SK-N-SH (cell line): ENCODE measurements at regions not wholly inside any gene's neighbourhood (a gene's known extent, or its start where the extent isn't known, plus 50 kb on each side); places are given as distances from the start of the nearest gene placed in this dataset.

Experiments used
- CTCF ChIA-PET: fragments of 300-600, 350-600 bp; formaldehyde crosslinking; extraction: SDS; loops from one replicate; lab custom pipeline; 2021; lab: Yijun Ruan, JAX
- POLR2A ChIA-PET: fragments of 350-600 bp; sonication (Branson Sonifier 250); formaldehyde crosslinking; extraction: SDS; loops from one replicate; lab custom pipeline; 2020; ENCODE audit warnings: antibody characterized with exemption, inconsistent platforms; lab: Yijun Ruan, JAX
- DNase-seq: peaks from one replicate; pipeline ENCODE4 v3.0.0; 2012
- H2AFZ ChIP-seq: fragments of 200-600 bp; sonication (generic); 2 replicates; pipeline ENCODE4 v1.8.1; 2016; ENCODE audit warnings: antibody characterized with exemption, mild to moderate bottlenecking, low read depth
- H3F3A ChIP-seq: fragments of 200-600 bp; sonication (generic); replicated peaks from 2 replicates; pipeline ENCODE3; 2016; ENCODE audit warnings: antibody characterized with exemption, mild to moderate bottlenecking; ENCODE audit not compliant: insufficient read depth
- H3K27ac ChIP-seq, 2 experiments: fragments of 200-500 bp in 1 of 2; fragments of 200-600 bp in 1 of 2; sonication (Bioruptor generic) in 1 of 2; sonication (generic), shearing (Covaris generic) in 1 of 2; 2 replicates each; pipeline versions ENCODE4 v1.5.1 to v1.6.1; 2014 to 2016; ENCODE audit warnings: low read depth in 2 of 2, inconsistent platforms in 1 of 2, low read length in 1 of 2, mild to moderate bottlenecking in 1 of 2, mixed read lengths in 1 of 2
- H3K27me3 ChIP-seq: fragments of 200-600 bp; sonication (generic), shearing (Covaris generic); 2 replicates; pipeline ENCODE4 v1.6.1; 2016; ENCODE audit warnings: mixed run types; ENCODE audit not compliant: insufficient read depth
- H3K36me3 ChIP-seq, 2 experiments: fragments of 200-500 bp in 1 of 2; fragments of 200-600 bp in 1 of 2; sonication (Bioruptor generic) in 1 of 2; sonication (generic) in 1 of 2; replicated peaks in 1 of 2; 2 replicates each; pipeline versions ENCODE3 to v1.5.1; 2014 to 2016; ENCODE audit warnings: low read length in 1 of 2, mild to moderate bottlenecking in 1 of 2; ENCODE audit not compliant: insufficient read depth in 2 of 2, control insufficient read depth in 1 of 2
- H3K4me1 ChIP-seq, 2 experiments: fragments of 200-500 bp in 1 of 2; fragments of 200-600 bp in 1 of 2; sonication (Bioruptor generic) in 1 of 2; sonication (generic), shearing (Covaris generic) in 1 of 2; 2 replicates each; pipeline versions ENCODE4 v1.5.1 to v1.6.1; 2014 to 2016; ENCODE audit warnings: low read depth in 1 of 2, low read length in 1 of 2, mixed run types in 1 of 2; ENCODE audit not compliant: insufficient read depth in 2 of 2, control insufficient read depth in 1 of 2
- H3K4me2 ChIP-seq: fragments of 200-600 bp; sonication (generic), shearing (Covaris generic); 2 replicates; pipeline ENCODE4 v1.6.1; 2017; ENCODE audit warnings: mixed run types
- H3K4me3 ChIP-seq, 2 experiments: fragments of 200-500 bp in 1 of 2; fragments of 200-600 bp in 1 of 2; sonication (Bioruptor generic) in 1 of 2; sonication (generic), shearing (Covaris generic) in 1 of 2; 2 replicates each; pipeline versions ENCODE4 v1.5.1 to v1.8.1; 2014 to 2016; ENCODE audit warnings: low read depth in 2 of 2, inconsistent platforms in 1 of 2, low read length in 1 of 2, mild to moderate bottlenecking in 1 of 2, mixed read lengths in 1 of 2, moderate library complexity in 1 of 2
- H3K79me2 ChIP-seq: fragments of 200-600 bp; sonication (generic); 2 replicates; pipeline ENCODE4 v1.8.1; 2017; ENCODE audit warnings: mild to moderate bottlenecking; ENCODE audit not compliant: insufficient read depth
- H3K9ac ChIP-seq: fragments of 200-600 bp; sonication (generic); 2 replicates; pipeline ENCODE4 v1.6.1; 2017; ENCODE audit warnings: mixed run types
- H3K9me2 ChIP-seq: fragments of 200-600 bp; sonication (generic); 2 replicates; pipeline ENCODE4 v1.6.1; 2017; ENCODE audit warnings: mixed run types
- H3K9me3 ChIP-seq: fragments of 200-600 bp; sonication (generic); 2 replicates; pipeline ENCODE4 v1.6.1; 2017; ENCODE audit warnings: mixed run types, mild to moderate bottlenecking, moderate library complexity
- H4K20me1 ChIP-seq: fragments of 200-600 bp; sonication (generic); 2 replicates; pipeline ENCODE4 v1.6.1; 2017; ENCODE audit warnings: mild to moderate bottlenecking, mixed run types; ENCODE audit not compliant: insufficient read depth
- CTCF ChIP-seq: fragments of 200-600 bp; sonication (generic); IDR thresholded peaks from 2 replicates; pipeline ENCODE4 v1.6.1; 2017; ENCODE audit warnings: antibody characterized with exemption, mild to moderate bottlenecking, moderate library complexity
- EP300 ChIP-seq, 2 experiments: IDR thresholded peaks; 2 replicates each; pipeline versions ENCODE4 v1.4.0 to v1.6.1; 2012; ENCODE audit warnings: borderline replicate concordance in 1 of 2, low read depth in 1 of 2, low read length in 1 of 2
- FOSL2 ChIP-seq: IDR thresholded peaks from 2 replicates; pipeline ENCODE4 v1.4.0; 2012; ENCODE audit warnings: low read depth, mild to moderate bottlenecking, moderate library complexity, borderline replicate concordance
- FOXJ3 ChIP-seq: sonication (generic); formaldehyde crosslinking; IDR thresholded peaks from 2 replicates; pipeline ENCODE4 v1.5.1; 2020; ENCODE audit warnings: mild to moderate bottlenecking, missing genetic modification reagents
- FOXM1 ChIP-seq: IDR thresholded peaks from 2 replicates; pipeline ENCODE4 v1.4.0; 2012; ENCODE audit warnings: low read depth, mild to moderate bottlenecking
- GABPA ChIP-seq: IDR thresholded peaks from 2 replicates; pipeline ENCODE4 v1.4.0; 2012; ENCODE audit warnings: low read depth, mild to moderate bottlenecking
- GATA2 ChIP-seq: sonication (generic); formaldehyde crosslinking; IDR thresholded peaks from 2 replicates; pipeline ENCODE4 v1.5.0; 2020; ENCODE audit warnings: mild to moderate bottlenecking, missing genetic modification reagents
- JUND ChIP-seq: IDR thresholded peaks from 2 replicates; pipeline ENCODE4 v1.4.0; 2012
- NFIC ChIP-seq: IDR thresholded peaks from 2 replicates; pipeline ENCODE4 v1.4.0; 2012; ENCODE audit warnings: borderline replicate concordance
- POLR2AphosphoS5 ChIP-seq: IDR thresholded peaks from 2 replicates; pipeline ENCODE4 v1.6.1; 2012; ENCODE audit warnings: low read depth, low read length
- RAD21 ChIP-seq: IDR thresholded peaks from 2 replicates; pipeline ENCODE4 v1.6.1; 2012; ENCODE audit warnings: mild to moderate bottlenecking, low read length
- RCOR1 ChIP-seq: fragments of 150-350 bp; IDR thresholded peaks from 2 replicates; pipeline ENCODE4 v1.6.1; 2017; ENCODE audit warnings: antibody characterized with exemption, low read length
- SIN3A ChIP-seq: IDR thresholded peaks from 2 replicates; pipeline ENCODE4 v1.6.1; 2012; ENCODE audit warnings: low read depth, mild to moderate bottlenecking, low read length, moderate library complexity, borderline replicate concordance
- SMC3 ChIP-seq: IDR thresholded peaks from 2 replicates; pipeline ENCODE4 v1.6.1; 2012; ENCODE audit warnings: low read depth, low read length, improper control_type of control experiment
- TAF1 ChIP-seq: IDR thresholded peaks from 2 replicates; pipeline ENCODE4 v1.6.1; 2012; ENCODE audit warnings: low read depth, mild to moderate bottlenecking, low read length, moderate library complexity, borderline replicate concordance
- TEAD4 ChIP-seq: IDR thresholded peaks from 2 replicates; pipeline ENCODE4 v1.4.0; 2012; ENCODE audit warnings: mild to moderate bottlenecking, borderline replicate concordance; ENCODE audit not compliant: insufficient read depth
- YY1 ChIP-seq: IDR thresholded peaks from 2 replicates; pipeline ENCODE4 v1.4.0; 2012; ENCODE audit warnings: low read depth, mild to moderate bottlenecking
- ZBTB33 ChIP-seq: IDR thresholded peaks from 2 replicates; pipeline ENCODE4 v1.4.0; 2012; ENCODE audit warnings: low read depth, borderline replicate concordance
- WGBS: methylation state at CpG from one replicate; pipeline ENCODE4 v1.1.6; 2017; ENCODE audit warnings: low lambda C conversion rate; 5-methylcytosine and 5-hydroxymethylcytosine counted together
- TF ChIP-seq, protein P1 (sequence below): IDR thresholded peaks from 2 replicates; pipeline ENCODE4 v1.4.0; 2012; ENCODE audit warnings: low read depth
- TF ChIP-seq, protein P2 (sequence below): fragments of 150-350 bp; IDR thresholded peaks from 2 replicates; pipeline ENCODE4 v1.6.1; 2017; ENCODE audit warnings: antibody characterized with exemption, low read length, low read depth, borderline replicate concordance

GRCh38 chr20:54746796-54747195 lies 271.4 kb downstream of the DOK5 start:
- no peaks in the 10 kb centered on the region for H3K36me3 ChIP-seq
- no peak for DNase-seq
- H3K27me3 ChIP-seq = no peaks in the 10 kb centered on the region
- ChIA-PET POLR2A (no interaction called here), CTCF (interaction anchor here (1.0 kb wide), 1 partner anchor 643 kb away, joined by 3 read pairs; no protein-coding TSS in a partner anchor)
- no peak overlapping the region for H3K4me3 ChIP-seq
- no peak for TF ChIP-seq FOSL2
- no peak for TF ChIP-seq RAD21
- no peak for TF ChIP-seq JUND
- TF ChIP-seq TAF1 = no peak
- no peak for TF ChIP-seq TEAD4
- no peak for TF ChIP-seq CTCF
- TF ChIP-seq, protein P1, sequence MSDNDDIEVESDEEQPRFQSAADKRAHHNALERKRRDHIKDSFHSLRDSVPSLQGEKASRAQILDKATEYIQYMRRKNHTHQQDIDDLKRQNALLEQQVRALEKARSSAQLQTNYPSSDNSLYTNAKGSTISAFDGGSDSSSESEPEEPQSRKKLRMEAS = no peak
- TF ChIP-seq POLR2AphosphoS5 = no peak
- no peak for TF ChIP-seq EP300 (IDR thresholded peaks at IDR 0.05; ENCODE audit: borderline replicate concordance in 1 of 2, low read depth in 1 of 2, low read length in 1 of 2)
- no peak for TF ChIP-seq SMC3
- no peak for TF ChIP-seq GATA2 (CRISPR knock-in tag)
- no peak for TF ChIP-seq YY1
- WGBS = 17% methylated on average over 2 of the region's 2 CpGs
- no peaks in the 10 kb centered on the region for H3K9me2 ChIP-seq
- no peaks in the 10 kb centered on the region; the same call in 1 of the 2 replicates for H3K9me3 ChIP-seq
- H4K20me1 ChIP-seq = no peaks in the 10 kb centered on the region
- no peak overlapping the region for H2AFZ ChIP-seq
- no peaks in the 10 kb centered on the region for H3K4me1 ChIP-seq
- no peak overlapping the region for H3K27ac ChIP-seq
- no peak overlapping the region for H3K4me2 ChIP-seq
- no peaks in the 10 kb centered on the region for H3F3A ChIP-seq
- no peaks in the 10 kb centered on the region for H3K79me2 ChIP-seq
- H3K9ac ChIP-seq = no peak overlapping the region

DNA sequence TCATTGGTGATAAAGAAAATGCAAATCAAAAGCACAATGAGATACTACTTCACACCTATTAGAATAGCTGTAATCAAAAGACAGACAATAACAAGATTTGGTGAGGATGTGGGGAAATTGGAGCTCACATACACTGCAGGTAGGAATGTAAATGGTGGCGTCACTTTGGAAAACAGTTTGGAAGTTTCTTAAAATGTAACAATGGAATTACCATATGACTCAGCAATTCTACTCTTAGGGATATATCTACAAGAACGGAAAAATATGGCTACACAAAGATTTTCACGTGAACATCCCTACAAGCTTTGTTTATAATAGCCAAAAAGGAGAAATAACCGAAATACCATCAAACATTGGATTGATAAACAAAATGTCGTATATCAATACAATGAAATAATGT lies 270.4 kb downstream of the DOK5 start:
- Histone ChIP-seq H2AFZ (no peak overlapping the region), H4K20me1 (no peaks in the 10 kb centered on the region), H3K9me3 (no peaks in the 10 kb centered on the region; the same call in 1 of the 2 replicates), H3K79me2 (no peaks in the 10 kb centered on the region), H3K4me2 (no peak overlapping the region), H3K9me2 (no peaks in the 10 kb centered on the region), H3F3A (no peaks in the 10 kb centered on the region), H3K4me3 (no peak overlapping the region), H3K9ac (no peak overlapping the region), H3K4me1 (no peaks in the 10 kb centered on the region), H3K27me3 (no peaks in the 10 kb centered on the region), H3K27ac (no peak overlapping the region), H3K36me3 (no peaks in the 10 kb centered on the region)
- no peak for DNase-seq
- no peak for TF ChIP-seq FOXJ3
- TF ChIP-seq GATA2 (CRISPR knock-in tag) = no peak
- no peak for TF ChIP-seq ZBTB33
- no peak for TF ChIP-seq GABPA
- TF ChIP-seq FOXM1 = no peak
- TF ChIP-seq SIN3A = no peak
- TF ChIP-seq, protein P2, sequence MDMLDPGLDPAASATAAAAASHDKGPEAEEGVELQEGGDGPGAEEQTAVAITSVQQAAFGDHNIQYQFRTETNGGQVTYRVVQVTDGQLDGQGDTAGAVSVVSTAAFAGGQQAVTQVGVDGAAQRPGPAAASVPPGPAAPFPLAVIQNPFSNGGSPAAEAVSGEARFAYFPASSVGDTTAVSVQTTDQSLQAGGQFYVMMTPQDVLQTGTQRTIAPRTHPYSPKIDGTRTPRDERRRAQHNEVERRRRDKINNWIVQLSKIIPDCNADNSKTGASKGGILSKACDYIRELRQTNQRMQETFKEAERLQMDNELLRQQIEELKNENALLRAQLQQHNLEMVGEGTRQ = no peak
- no peak for TF ChIP-seq RCOR1
- TF ChIP-seq NFIC = no peak
- TF ChIP-seq RAD21 = no peak
- CTCF ChIA-PET = interaction anchor here (0.7 to 1.0 kb wide), 2 partner anchors 11 to 642 kb away, joined by 3 read pairs; no protein-coding TSS in a partner anchor
- WGBS = 35% methylated on average over 5 of the region's 5 CpGs
- POLR2A ChIA-PET = no interaction called here
